ENCODE measurements at regions not wholly inside any gene's neighbourhood (a gene's known extent, or its start where the extent isn't known, plus 50 kb on each side); places are given as distances from the start of the nearest gene placed in this dataset.

- Histone ChIP-seq H3K27me3 (ENCODE audit: insufficient read depth, low read length, poor library complexity, severe bottlenecking) (no peaks in the 10 kb centered on the region), H3K9ac (ENCODE audit: low read depth, low read length, poor library complexity, severe bottlenecking) (no peak overlapping the region), H3K4me2 (ENCODE audit: low read depth, low read length, poor library complexity, severe bottlenecking) (no peak overlapping the region), H3K9me3 (ENCODE audit: insufficient read depth, low read depth, low read length) (no peaks in the 10 kb centered on the region), H3K36me3 (ENCODE audit: insufficient read depth, low read length) (no peaks in the 10 kb centered on the region), H3F3A (ENCODE audit: low read depth) (no peaks in the 10 kb centered on the region), H3K4me3 (ENCODE audit: low read length, poor library complexity, severe bottlenecking) (no peak overlapping the region), H3K4me1 (ENCODE audit: insufficient read depth, low read length, poor library complexity, severe bottlenecking) (no peaks in the 10 kb centered on the region), H4K20me1 (ENCODE audit: insufficient read depth, low read length, poor library complexity, severe bottlenecking) (no peaks in the 10 kb centered on the region), H3K79me2 (ENCODE audit: insufficient read depth, low read length) (no peaks in the 10 kb centered on the region), H3K9me2 (replicated peaks; ENCODE audit: low read depth, low read length) (no peaks in the 10 kb centered on the region), H2AFZ (ENCODE audit: low read length) (no peak overlapping the region)
- TF ChIP-seq CTCF (conservative IDR thresholded peaks at IDR 0.05; ENCODE audit: low read length) (no peak), EZH2phosphoT487 (IDR thresholded peaks at IDR 0.05; ENCODE audit: borderline replicate concordance) (no peak)
Observed at GRCh38 chr9:78592811-78593210, 295.9 kb downstream of the PSAT1 start.

GRCh38 chr9:78595200-78595945, 298.4 kb downstream of the PSAT1 start:
- Histone ChIP-seq H3K27me3 (ENCODE audit: insufficient read depth, low read length, poor library complexity, severe bottlenecking) (no peaks in the 10 kb centered on the region), H2AFZ (ENCODE audit: low read length) (no peak overlapping the region), H3K4me2 (ENCODE audit: low read depth, low read length, poor library complexity, severe bottlenecking) (no peak overlapping the region), H3K4me3 (ENCODE audit: low read length, poor library complexity, severe bottlenecking) (no peak overlapping the region), H4K20me1 (ENCODE audit: insufficient read depth, low read length, poor library complexity, severe bottlenecking) (no peaks in the 10 kb centered on the region), H3K79me2 (ENCODE audit: insufficient read depth, low read length) (no peaks in the 10 kb centered on the region), H3K9ac (ENCODE audit: low read depth, low read length, poor library complexity, severe bottlenecking) (no peak overlapping the region), H3K4me1 (ENCODE audit: insufficient read depth, low read length, poor library complexity, severe bottlenecking) (no peaks in the 10 kb centered on the region), H3K36me3 (ENCODE audit: insufficient read depth, low read length) (no peaks in the 10 kb centered on the region), H3K9me3 (ENCODE audit: insufficient read depth, low read depth, low read length) (no peaks in the 10 kb centered on the region), H3F3A (ENCODE audit: low read depth) (no peaks in the 10 kb centered on the region), H3K9me2 (replicated peaks; ENCODE audit: low read depth, low read length) (no peaks in the 10 kb centered on the region)
- TF ChIP-seq EZH2phosphoT487 (IDR thresholded peaks at IDR 0.05; ENCODE audit: borderline replicate concordance) (no peak), CTCF (conservative IDR thresholded peaks at IDR 0.05; ENCODE audit: low read length) (no peak)

GRCh38 chr9:78596346-78596745, 299.4 kb downstream of the PSAT1 start:
- Histone ChIP-seq H3K27me3 (ENCODE audit: insufficient read depth, low read length, poor library complexity, severe bottlenecking) (no peaks in the 10 kb centered on the region), H3F3A (ENCODE audit: low read depth) (no peaks in the 10 kb centered on the region), H3K9me3 (ENCODE audit: insufficient read depth, low read depth, low read length) (no peaks in the 10 kb centered on the region), H3K4me2 (ENCODE audit: low read depth, low read length, poor library complexity, severe bottlenecking) (no peak overlapping the region), H3K9me2 (replicated peaks; ENCODE audit: low read depth, low read length) (no peaks in the 10 kb centered on the region), H3K79me2 (ENCODE audit: insufficient read depth, low read length) (no peaks in the 10 kb centered on the region), H3K4me3 (ENCODE audit: low read length, poor library complexity, severe bottlenecking) (no peak overlapping the region), H4K20me1 (ENCODE audit: insufficient read depth, low read length, poor library complexity, severe bottlenecking) (no peaks in the 10 kb centered on the region), H3K4me1 (ENCODE audit: insufficient read depth, low read length, poor library complexity, severe bottlenecking) (no peaks in the 10 kb centered on the region), H3K9ac (ENCODE audit: low read depth, low read length, poor library complexity, severe bottlenecking) (no peak overlapping the region), H2AFZ (ENCODE audit: low read length) (no peak overlapping the region), H3K36me3 (ENCODE audit: insufficient read depth, low read length) (no peaks in the 10 kb centered on the region)
- no peak for TF ChIP-seq EZH2phosphoT487 (IDR thresholded peaks at IDR 0.05; ENCODE audit: borderline replicate concordance)
- no peak for TF ChIP-seq CTCF (conservative IDR thresholded peaks at IDR 0.05; ENCODE audit: low read length)
